K562 (cell line): ENCODE measurements at regions not wholly inside any gene's neighbourhood (a gene's known extent, or its start where the extent isn't known, plus 50 kb on each side); places are given as distances from the start of the nearest gene placed in this dataset.

Experiments used
- ATAC-seq: fragments of 200-7000 bp; cut with Tn5 transposase; 3 replicates; pipeline ENCODE4 v1.9.1; 2020; ENCODE audit warnings: moderate library complexity
- BruUV-seq: library from RNA; stranded (reverse); fragments of 400-500 nt; replicated peaks from 2 replicates; lab custom pipeline; 2021; lab: Mats Ljungman, UMichigan
- CTCF ChIA-PET: fragments of 300-600 bp; formaldehyde crosslinking; extraction: SDS; loops from one replicate; lab custom pipeline; 2021; ENCODE audit warnings: low intra/inter-chr PET ratio; lab: Yijun Ruan, JAX
- POLR2A ChIA-PET: fragments of 300-600, 350-650 bp; sonication (Branson Sonifier 250); formaldehyde crosslinking; extraction: SDS; loops from one replicate; lab custom pipeline; 2021; ENCODE audit warnings: antibody characterized with exemption, inconsistent platforms; lab: Yijun Ruan, JAX
- DNase-seq, 4 experiments: peaks; one replicate each; pipeline versions ENCODE4 v3.0.0 to v3.0.0-alpha.2; 2011 to 2018; ENCODE audit warnings: low spot score in 3 of 4, mixed read lengths in 3 of 4; ENCODE audit errors: extremely low read depth in 1 of 4
- FAIRE-seq: peaks from 2 replicates; lab custom pipeline; 2011; peaks lifted over from hg19 to GRCh38; lab: Jason Lieb, UNC
- H2AFZ ChIP-seq: 2 replicates; pipeline ENCODE4 v1.6.0; 2011; ENCODE audit warnings: low read depth, low read length, control low read depth, inconsistent platforms
- H3K27ac ChIP-seq: fragments of 200-600 bp; 3 replicates; pipeline ENCODE4 v1.8.0; 2011; ENCODE audit warnings: low read depth, mild to moderate bottlenecking, control low read depth, inconsistent platforms, low read length, moderate library complexity, mixed read lengths; ENCODE audit errors: extremely low read depth
- H3K27me3 ChIP-seq, 2 experiments: fragments of 300-600 bp in 1 of 2; 2 replicates in 1 of 2; 3 replicates in 1 of 2; pipeline versions ENCODE4 v1.6.0 to v1.8.0; 2011; ENCODE audit warnings: inconsistent platforms in 2 of 2, low read length in 2 of 2, mild to moderate bottlenecking in 1 of 2, mixed read lengths in 1 of 2, moderate library complexity in 1 of 2; ENCODE audit not compliant: control insufficient read depth in 2 of 2, insufficient read depth in 2 of 2
- H3K36me3 ChIP-seq: fragments of 300-600 bp; 3 replicates; pipeline ENCODE4 v1.8.0; 2011; ENCODE audit warnings: mild to moderate bottlenecking, low read length, inconsistent platforms; ENCODE audit not compliant: control insufficient read depth, insufficient read depth
- H3K4me1 ChIP-seq, 2 experiments: fragments of 200-600 bp in 1 of 2; replicated peaks in 1 of 2; 2 replicates in 1 of 2; 3 replicates in 1 of 2; pipeline versions ENCODE4 v1.5.1 to v1.8.0; 2011; ENCODE audit warnings: inconsistent platforms in 2 of 2, low read length in 2 of 2, mild to moderate bottlenecking in 1 of 2, mixed read lengths in 1 of 2, moderate library complexity in 1 of 2; ENCODE audit not compliant: control insufficient read depth in 2 of 2, insufficient read depth in 2 of 2
- H3K4me2 ChIP-seq: 2 replicates; pipeline ENCODE4 v1.6.1; 2011; ENCODE audit warnings: low read length, control low read depth, inconsistent platforms, mixed read lengths; ENCODE audit not compliant: insufficient read depth
- H3K4me3 ChIP-seq: fragments of 200-600 bp; sonication (generic), shearing (Covaris generic); 2 replicates; pipeline ENCODE4 v1.5.1; 2016; ENCODE audit warnings: control low read depth, inconsistent platforms
- H3K79me2 ChIP-seq: fragments of 200-600 bp; 3 replicates; pipeline ENCODE4 v1.8.0; 2011; ENCODE audit warnings: low read length, inconsistent platforms; ENCODE audit not compliant: control insufficient read depth, insufficient read depth
- H3K9ac ChIP-seq, 2 experiments: 2 replicates each; pipeline versions ENCODE4 v1.6.0 to v1.6.1; 2011; ENCODE audit warnings: low read depth in 2 of 2, low read length in 2 of 2, control low read depth in 1 of 2, inconsistent platforms in 1 of 2, mild to moderate bottlenecking in 1 of 2, mixed read lengths in 1 of 2; ENCODE audit not compliant: insufficient read depth in 1 of 2
- H3K9me1 ChIP-seq: one replicate; pipeline ENCODE4 v1.6.0; 2011; ENCODE audit warnings: inconsistent platforms, mild to moderate bottlenecking, low read length, moderate library complexity; ENCODE audit not compliant: control insufficient read depth, insufficient read depth
- H3K9me3 ChIP-seq: replicated peaks from 2 replicates; pipeline ENCODE4 v1.5.1; 2011; ENCODE audit warnings: low read depth, low read length, inconsistent platforms; ENCODE audit not compliant: control insufficient read depth, insufficient read depth
- H4K20me1 ChIP-seq: replicated peaks from 2 replicates; pipeline ENCODE4 v1.6.1; 2011; ENCODE audit warnings: low read length, inconsistent platforms, mixed read lengths; ENCODE audit not compliant: control insufficient read depth, insufficient read depth
- CBFA2T3 ChIP-seq: fragments of 450-650 bp; IDR thresholded peaks from 2 replicates; pipeline ENCODE4 v1.6.1; 2017
- CEBPB ChIP-seq: fragments of 450-650 bp; IDR thresholded peaks from 2 replicates; pipeline ENCODE4 v1.6.1; 2016; ENCODE audit warnings: missing genetic modification characterization, missing compliant biosample characterization
- HMG20A ChIP-seq: fragments of 450-650 bp; formaldehyde crosslinking; conservative IDR thresholded peaks from 2 replicates; pipeline ENCODE4 v1.4.0; 2020; ENCODE audit warnings: mild to moderate bottlenecking, mixed read lengths
- NRF1 ChIP-seq, 2 experiments: fragments of 450-650 bp; IDR thresholded peaks in 1 of 2; conservative IDR thresholded peaks in 1 of 2; 2 replicates each; pipeline ENCODE4 v1.6.1; 2014; ENCODE audit warnings: mild to moderate bottlenecking in 2 of 2
- TEAD4 ChIP-seq, 2 experiments: sonication (generic) in 1 of 2; formaldehyde crosslinking in 1 of 2; IDR thresholded peaks; 2 replicates each; pipeline versions ENCODE4 v1.6.1 to v1.8.0; 2012 to 2022; ENCODE audit warnings: borderline replicate concordance in 1 of 2, inconsistent platforms in 1 of 2, low read length in 1 of 2, mild to moderate bottlenecking in 1 of 2, missing genetic modification reagents in 1 of 2
- WGBS: fragments of 100-300 bp; shearing (Covaris generic); methylation state at CpG from one replicate; pipeline ENCODE4 v1.1.6; 2016; ENCODE audit warnings: low coverage, mixed read lengths; ENCODE audit not compliant: insufficient coverage; ENCODE audit errors: missing lambda C conversion rate; 5-methylcytosine and 5-hydroxymethylcytosine counted together
- in situ Hi-C: fragments of 300-500 bp; cut with MboI; formaldehyde crosslinking; loops from 4 replicates; pipeline ENCODE4 v1.15.0; 2018; ENCODE audit warnings: inconsistent platforms, mixed read lengths
- intact Hi-C: fragments of 100-400 bp; cut with micrococcal nuclease; formaldehyde crosslinking; loops from 2 replicates; pipeline ENCODE4 v1.14.2; 2022

- no peak overlapping the region for H3K4me2 ChIP-seq
- H3K9me1 ChIP-seq, result no peaks in the 10 kb centered on the region
- FAIRE-seq, result no peak
- in situ Hi-C loops, result no loop called here
- ChIA-PET CTCF (no interaction called here), POLR2A (no interaction called here)
- no peaks in the 10 kb centered on the region for H3K79me2 ChIP-seq
- H2AFZ ChIP-seq, result no peak overlapping the region
- no peaks in the 10 kb centered on the region for H3K36me3 ChIP-seq
- no peaks in the 10 kb centered on the region for H3K4me1 ChIP-seq
- no TSS peak for BruUV-seq
- H3K4me3 ChIP-seq, result no peak overlapping the region
- no peak overlapping the region for H3K9ac ChIP-seq
- H3K27ac ChIP-seq, result no peak overlapping the region
- no peaks in the 10 kb centered on the region for H3K9me3 ChIP-seq
- 0 out of 2 replicates have a peak, but pooled peaks have one; percentile 19 for TF ChIP-seq TEAD4 (IDR thresholded peaks at IDR 0.05; ENCODE audit: low read length)
- TF ChIP-seq TEAD4 (CRISPR knock-in tag; IDR thresholded peaks at IDR 0.05; ENCODE audit: borderline replicate concordance), result no peak
- peak; percentile 87 to 89 for TF ChIP-seq NRF1 (conservative IDR thresholded peaks at IDR 0.05 in 1 of 2, IDR thresholded peaks at IDR 0.05 in 1 of 2)
- TF ChIP-seq HMG20A (CRISPR knock-in tag), result no peak
- peak; percentile 23; the same call in 1 of the 2 replicates for TF ChIP-seq CBFA2T3
- TF ChIP-seq CEBPB (tag), result peak; percentile 11; the same call in 1 of the 2 replicates
- TF ChIP-seq, all 486 proteins: peak for 4
- no peaks in the 10 kb centered on the region for H4K20me1 ChIP-seq
- intact Hi-C loops, result no loop called here
- H3K27me3 ChIP-seq, result no peaks in the 10 kb centered on the region
- DNase-seq (peak in 2 of 4 experiments; percentile 22 to 38), ATAC-seq (peak; percentile 73; the same call in 2 of the 3 replicates)
- WGBS, result 0% methylated on average over 7 of the region's 7 CpGs
Measured at GRCh38 chr4:145340071-145340675, 141.5 kb upstream of the SMAD1 start.
